GM23338 (cell line): ENCODE measurements at regions not wholly inside any gene's neighbourhood (a gene's known extent, or its start where the extent isn't known, plus 50 kb on each side); places are given as distances from the start of the nearest gene placed in this dataset.

Source experiments
- ATAC-seq: fragments of 200-7000 bp; cut with Tn5 transposase; 3 replicates; pipeline ENCODE4 v1.9.1; 2020
- DNase-seq: peaks from one replicate; pipeline ENCODE4 v3.0.0-alpha.2; 2015; ENCODE audit warnings: low spot score
- H2AFZ ChIP-seq: fragments of 200-600 bp; sonication (generic); 2 replicates; pipeline ENCODE4 v1.8.0; 2016; ENCODE audit warnings: antibody characterized with exemption, mild to moderate bottlenecking, moderate library complexity
- H3F3A ChIP-seq: fragments of 200-600 bp; sonication (generic); replicated peaks from 2 replicates; pipeline ENCODE4 v1.8.0; 2017; ENCODE audit warnings: antibody characterized with exemption, mixed run types, low read depth
- H3K27ac ChIP-seq: fragments of 200-600 bp; sonication (generic); 2 replicates; pipeline ENCODE4 v1.6.1; 2016; ENCODE audit warnings: low read depth
- H3K27me3 ChIP-seq: fragments of 200-600 bp; sonication (generic); 2 replicates; pipeline ENCODE4 v1.8.0; 2016; ENCODE audit warnings: mild to moderate bottlenecking, mixed run types, moderate library complexity; ENCODE audit not compliant: insufficient read depth
- H3K36me3 ChIP-seq: fragments of 200-600 bp; sonication (generic); 2 replicates; pipeline ENCODE4 v1.8.0; 2016; ENCODE audit warnings: mild to moderate bottlenecking; ENCODE audit not compliant: insufficient read depth
- H3K4me1 ChIP-seq: fragments of 200-600 bp; sonication (generic); 2 replicates; pipeline ENCODE4 v1.8.0; 2016; ENCODE audit warnings: mild to moderate bottlenecking, moderate library complexity; ENCODE audit not compliant: insufficient read depth
- H3K4me2 ChIP-seq: fragments of 200-600 bp; sonication (generic); 2 replicates; pipeline ENCODE4 v1.7.1; 2017; ENCODE audit warnings: mixed run types
- H3K4me3 ChIP-seq: fragments of 200-600 bp; sonication (generic); 2 replicates; pipeline ENCODE4 v1.6.1; 2016; ENCODE audit warnings: mixed run types
- H3K79me2 ChIP-seq: fragments of 200-600 bp; sonication (generic); replicated peaks from 2 replicates; pipeline ENCODE4 v1.8.0; 2017; ENCODE audit warnings: mild to moderate bottlenecking; ENCODE audit not compliant: insufficient read depth
- H3K9me2 ChIP-seq: fragments of 200-600 bp; sonication (generic); 2 replicates; pipeline ENCODE4 v1.8.0; 2017; ENCODE audit not compliant: insufficient read depth
- H4K20me1 ChIP-seq: fragments of 200-600 bp; sonication (generic); replicated peaks from 2 replicates; pipeline ENCODE4 v1.8.0; 2017; ENCODE audit warnings: mild to moderate bottlenecking; ENCODE audit not compliant: insufficient read depth
- H3K27ac Mint-ChIP-seq: 2 replicates; pipeline ENCODE4 v1.8.0; 2020; ENCODE audit warnings: inconsistent platforms, mild to moderate bottlenecking, moderate library complexity, mixed read lengths
- H3K27me3 Mint-ChIP-seq: 3 replicates; pipeline ENCODE4 v1.8.0; 2022; ENCODE audit warnings: low read depth, mild to moderate bottlenecking, moderate library complexity, mixed read lengths, inconsistent platforms; ENCODE audit not compliant: insufficient read depth, poor library complexity
- H3K36me3 Mint-ChIP-seq: 3 replicates; pipeline ENCODE4 v1.8.0; 2021; ENCODE audit warnings: low read depth, mild to moderate bottlenecking, inconsistent platforms, moderate library complexity, mixed read lengths
- H3K4me1 Mint-ChIP-seq: 3 replicates; pipeline ENCODE4 v1.8.0; 2020; ENCODE audit warnings: mild to moderate bottlenecking, inconsistent platforms, mixed read lengths
- H3K4me3 Mint-ChIP-seq: 3 replicates; pipeline ENCODE4 v1.8.0; 2021; ENCODE audit warnings: moderate library complexity, mild to moderate bottlenecking, inconsistent platforms, mixed read lengths
- H3K9me3 Mint-ChIP-seq: 3 replicates; pipeline ENCODE4 v1.8.0; 2020; ENCODE audit warnings: moderate library complexity, mild to moderate bottlenecking, inconsistent platforms, mixed read lengths
- CREB1 ChIP-seq: fragments of 250-450 bp; sonication (Bioruptor Pico); IDR thresholded peaks from 2 replicates; pipeline ENCODE4 v1.5.0; 2020; ENCODE audit warnings: low read depth, mild to moderate bottlenecking, moderate library complexity
- JUNB ChIP-seq: IDR thresholded peaks from one replicate; pipeline ENCODE4 v1.6.1; 2016; ENCODE audit warnings: antibody characterized with exemption; ENCODE audit not compliant: unreplicated experiment
- NANOG ChIP-seq: IDR thresholded peaks from 2 replicates; pipeline ENCODE4 v1.6.1; 2016; ENCODE audit warnings: antibody characterized with exemption, borderline replicate concordance
- STAT1 ChIP-seq: IDR thresholded peaks from one replicate; pipeline ENCODE4 v1.6.1; 2016; ENCODE audit warnings: antibody characterized with exemption; ENCODE audit not compliant: unreplicated experiment
- ZNF114 ChIP-seq: fragments of 250-450 bp; sonication (Bioruptor Pico); IDR thresholded peaks from 2 replicates; pipeline ENCODE4 v1.5.0; 2020; ENCODE audit warnings: mild to moderate bottlenecking, moderate library complexity
- TF ChIP-seq, protein P1 (sequence below), 2 experiments: fragments of 200-600 bp in 1 of 2; sonication (generic) in 1 of 2; conservative IDR thresholded peaks; 2 replicates each; pipeline versions ENCODE4 v1.5.1 to v1.6.1; 2016 to 2017; ENCODE audit warnings: antibody characterized with exemption in 2 of 2, low read depth in 2 of 2, mild to moderate bottlenecking in 2 of 2, moderate library complexity in 1 of 2
- TF ChIP-seq, protein P2 (sequence below): IDR thresholded peaks from 2 replicates; pipeline ENCODE4 v1.6.1; 2016; ENCODE audit warnings: antibody characterized with exemption
- TF ChIP-seq, protein P3 (sequence below): IDR thresholded peaks from one replicate; pipeline ENCODE4 v1.6.1; 2018; ENCODE audit warnings: antibody characterized with exemption; ENCODE audit not compliant: unreplicated experiment

DNA sequence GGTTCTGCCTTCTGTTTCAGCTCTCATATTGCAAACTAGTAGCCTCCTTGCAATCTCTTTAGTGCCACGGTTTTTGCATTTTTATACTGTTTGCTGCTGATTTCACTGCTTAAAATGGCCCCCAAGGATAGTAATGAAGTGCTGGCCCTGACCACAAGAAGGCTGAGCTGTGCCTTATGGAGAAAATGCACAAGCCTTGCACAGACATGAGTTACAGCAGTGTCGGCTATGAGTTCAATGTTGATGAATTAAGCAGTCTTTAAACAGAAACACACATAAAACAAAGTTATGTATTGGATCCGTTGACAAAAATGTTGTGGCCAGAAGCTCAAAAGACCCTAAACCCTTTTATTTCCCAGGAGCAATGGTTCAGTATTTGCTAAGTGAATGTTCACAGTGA, 210.6 kb upstream of the DYNLRB2 start:
- no peaks in the 10 kb centered on the region for H3K27me3 ChIP-seq
- no peaks in the 10 kb centered on the region for H3K9me3 Mint-ChIP-seq
- no peak overlapping the region for H3K4me3 ChIP-seq
- H3F3A ChIP-seq, result no peaks in the 10 kb centered on the region
- no peak overlapping the region for H3K27ac Mint-ChIP-seq
- no peaks in the 10 kb centered on the region for H4K20me1 ChIP-seq
- no peak overlapping the region for H3K4me3 Mint-ChIP-seq
- no peaks in the 10 kb centered on the region for H3K36me3 Mint-ChIP-seq
- no peak overlapping the region for H3K4me2 ChIP-seq
- DNase-seq (no peak), ATAC-seq (no peak)
- H2AFZ ChIP-seq, result no peak overlapping the region
- H3K79me2 ChIP-seq, result no peaks in the 10 kb centered on the region
- H3K4me1 Mint-ChIP-seq, result no peaks in the 10 kb centered on the region
- H3K4me1 ChIP-seq, result no peaks in the 10 kb centered on the region
- peaks cover 1% of the 10 kb centered on the region for H3K27me3 Mint-ChIP-seq
- H3K36me3 ChIP-seq, result no peaks in the 10 kb centered on the region
- H3K9me2 ChIP-seq, result no peaks in the 10 kb centered on the region
- no peak overlapping the region for H3K27ac ChIP-seq
- TF ChIP-seq ZNF114 (CRISPR knock-in tag) (no peak), CREB1 (CRISPR knock-in tag) (no peak), STAT1 (no peak)
- TF ChIP-seq, protein P1, sequence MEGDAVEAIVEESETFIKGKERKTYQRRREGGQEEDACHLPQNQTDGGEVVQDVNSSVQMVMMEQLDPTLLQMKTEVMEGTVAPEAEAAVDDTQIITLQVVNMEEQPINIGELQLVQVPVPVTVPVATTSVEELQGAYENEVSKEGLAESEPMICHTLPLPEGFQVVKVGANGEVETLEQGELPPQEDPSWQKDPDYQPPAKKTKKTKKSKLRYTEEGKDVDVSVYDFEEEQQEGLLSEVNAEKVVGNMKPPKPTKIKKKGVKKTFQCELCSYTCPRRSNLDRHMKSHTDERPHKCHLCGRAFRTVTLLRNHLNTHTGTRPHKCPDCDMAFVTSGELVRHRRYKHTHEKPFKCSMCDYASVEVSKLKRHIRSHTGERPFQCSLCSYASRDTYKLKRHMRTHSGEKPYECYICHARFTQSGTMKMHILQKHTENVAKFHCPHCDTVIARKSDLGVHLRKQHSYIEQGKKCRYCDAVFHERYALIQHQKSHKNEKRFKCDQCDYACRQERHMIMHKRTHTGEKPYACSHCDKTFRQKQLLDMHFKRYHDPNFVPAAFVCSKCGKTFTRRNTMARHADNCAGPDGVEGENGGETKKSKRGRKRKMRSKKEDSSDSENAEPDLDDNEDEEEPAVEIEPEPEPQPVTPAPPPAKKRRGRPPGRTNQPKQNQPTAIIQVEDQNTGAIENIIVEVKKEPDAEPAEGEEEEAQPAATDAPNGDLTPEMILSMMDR (conservative IDR thresholded peaks at IDR 0.05; ENCODE audit: low read depth in 2 of 2), result no peak

DNA sequence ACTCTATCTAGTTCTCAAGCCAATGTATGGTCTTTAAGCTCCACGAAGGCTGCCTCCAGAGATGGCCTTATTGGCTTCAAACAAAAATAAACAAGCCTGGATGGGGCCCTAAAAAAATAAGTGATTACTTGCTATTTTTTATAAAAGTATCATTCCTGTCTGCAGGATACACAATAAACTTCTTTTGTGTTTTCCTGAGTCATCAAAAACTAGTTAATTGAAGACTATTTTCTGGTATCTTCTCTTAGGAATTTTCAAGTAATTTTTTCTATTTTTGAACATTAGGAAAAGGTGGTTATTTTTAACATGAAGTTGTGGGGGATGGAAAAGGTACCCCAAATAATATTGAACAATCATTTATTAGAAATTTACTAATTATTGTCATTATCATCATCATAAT, 213.1 kb upstream of the DYNLRB2 start:
- 0 out of 2 replicates have a peak, but pooled peaks cover 5% of the 10 kb centered on the region for H3K9me2 ChIP-seq
- TF ChIP-seq, protein P2, sequence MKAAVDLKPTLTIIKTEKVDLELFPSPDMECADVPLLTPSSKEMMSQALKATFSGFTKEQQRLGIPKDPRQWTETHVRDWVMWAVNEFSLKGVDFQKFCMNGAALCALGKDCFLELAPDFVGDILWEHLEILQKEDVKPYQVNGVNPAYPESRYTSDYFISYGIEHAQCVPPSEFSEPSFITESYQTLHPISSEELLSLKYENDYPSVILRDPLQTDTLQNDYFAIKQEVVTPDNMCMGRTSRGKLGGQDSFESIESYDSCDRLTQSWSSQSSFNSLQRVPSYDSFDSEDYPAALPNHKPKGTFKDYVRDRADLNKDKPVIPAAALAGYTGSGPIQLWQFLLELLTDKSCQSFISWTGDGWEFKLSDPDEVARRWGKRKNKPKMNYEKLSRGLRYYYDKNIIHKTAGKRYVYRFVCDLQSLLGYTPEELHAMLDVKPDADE, result no peak
- TF ChIP-seq, protein P3, sequence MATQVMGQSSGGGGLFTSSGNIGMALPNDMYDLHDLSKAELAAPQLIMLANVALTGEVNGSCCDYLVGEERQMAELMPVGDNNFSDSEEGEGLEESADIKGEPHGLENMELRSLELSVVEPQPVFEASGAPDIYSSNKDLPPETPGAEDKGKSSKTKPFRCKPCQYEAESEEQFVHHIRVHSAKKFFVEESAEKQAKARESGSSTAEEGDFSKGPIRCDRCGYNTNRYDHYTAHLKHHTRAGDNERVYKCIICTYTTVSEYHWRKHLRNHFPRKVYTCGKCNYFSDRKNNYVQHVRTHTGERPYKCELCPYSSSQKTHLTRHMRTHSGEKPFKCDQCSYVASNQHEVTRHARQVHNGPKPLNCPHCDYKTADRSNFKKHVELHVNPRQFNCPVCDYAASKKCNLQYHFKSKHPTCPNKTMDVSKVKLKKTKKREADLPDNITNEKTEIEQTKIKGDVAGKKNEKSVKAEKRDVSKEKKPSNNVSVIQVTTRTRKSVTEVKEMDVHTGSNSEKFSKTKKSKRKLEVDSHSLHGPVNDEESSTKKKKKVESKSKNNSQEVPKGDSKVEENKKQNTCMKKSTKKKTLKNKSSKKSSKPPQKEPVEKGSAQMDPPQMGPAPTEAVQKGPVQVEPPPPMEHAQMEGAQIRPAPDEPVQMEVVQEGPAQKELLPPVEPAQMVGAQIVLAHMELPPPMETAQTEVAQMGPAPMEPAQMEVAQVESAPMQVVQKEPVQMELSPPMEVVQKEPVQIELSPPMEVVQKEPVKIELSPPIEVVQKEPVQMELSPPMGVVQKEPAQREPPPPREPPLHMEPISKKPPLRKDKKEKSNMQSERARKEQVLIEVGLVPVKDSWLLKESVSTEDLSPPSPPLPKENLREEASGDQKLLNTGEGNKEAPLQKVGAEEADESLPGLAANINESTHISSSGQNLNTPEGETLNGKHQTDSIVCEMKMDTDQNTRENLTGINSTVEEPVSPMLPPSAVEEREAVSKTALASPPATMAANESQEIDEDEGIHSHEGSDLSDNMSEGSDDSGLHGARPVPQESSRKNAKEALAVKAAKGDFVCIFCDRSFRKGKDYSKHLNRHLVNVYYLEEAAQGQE, result no peak
- TF ChIP-seq NANOG (no peak), ZNF114 (CRISPR knock-in tag) (no peak), JUNB (no peak)
- H3K4me2 ChIP-seq, result no peak overlapping the region
- H3K36me3 Mint-ChIP-seq, result no peaks in the 10 kb centered on the region
- no peak overlapping the region for H3K4me3 ChIP-seq
- DNase-seq, result no peak
- no peaks in the 10 kb centered on the region for H3F3A ChIP-seq
- H3K4me1 Mint-ChIP-seq, result peaks cover 16% of the 10 kb centered on the region
- no peak overlapping the region for H3K4me3 Mint-ChIP-seq
- H3K27ac ChIP-seq, result no peak overlapping the region
- H3K9me3 Mint-ChIP-seq, result no peaks in the 10 kb centered on the region
- H2AFZ ChIP-seq, result no peak overlapping the region
- H3K4me1 ChIP-seq, result peaks cover 8% of the 10 kb centered on the region; the same call in 1 of the 2 replicates
- H3K27me3 Mint-ChIP-seq, result peaks cover 5% of the 10 kb centered on the region
- H3K27me3 ChIP-seq, result no peaks in the 10 kb centered on the region
- no peak overlapping the region for H3K27ac Mint-ChIP-seq
- no peaks in the 10 kb centered on the region for H4K20me1 ChIP-seq
- no peaks in the 10 kb centered on the region for H3K79me2 ChIP-seq
- H3K36me3 ChIP-seq, result no peaks in the 10 kb centered on the region
- no peak for ATAC-seq
